ENCODE measurements at regions not wholly inside any gene's neighbourhood (a gene's known extent, or its start where the extent isn't known, plus 50 kb on each side); places are given as distances from the start of the nearest gene placed in this dataset.

- peaks cover 20% of the 10 kb centered on the region for H3K27me3 ChIP-seq (ENCODE audit: control insufficient read depth, insufficient read depth, low read length)
- H3K36me3 ChIP-seq (ENCODE audit: control insufficient read depth, insufficient read depth, low read length) = no peaks in the 10 kb centered on the region
- H3K4me1 ChIP-seq (ENCODE audit: control insufficient read depth, insufficient read depth, low read length) = no peaks in the 10 kb centered on the region
- no peak overlapping the region for H3K9ac ChIP-seq (ENCODE audit: low read length)
- no peaks in the 10 kb centered on the region for H3K9me3 ChIP-seq (ENCODE audit: control insufficient read depth, low read length)
- no peak overlapping the region for H3K4me3 ChIP-seq (ENCODE audit: low read length)
Observed at GRCh38 chr20:62536871-62537401, 61.1 kb upstream of the GATA5 start.

- Histone ChIP-seq H3K4me3 (ENCODE audit: low read length) (no peak overlapping the region), H3K4me1 (ENCODE audit: control insufficient read depth, insufficient read depth, low read length) (no peaks in the 10 kb centered on the region), H3K9me3 (ENCODE audit: control insufficient read depth, low read length) (no peaks in the 10 kb centered on the region), H3K27me3 (ENCODE audit: control insufficient read depth, insufficient read depth, low read length) (peaks cover 17% of the 10 kb centered on the region), H3K9ac (ENCODE audit: low read length) (no peak overlapping the region), H3K36me3 (ENCODE audit: control insufficient read depth, insufficient read depth, low read length) (no peaks in the 10 kb centered on the region)
Observed at GRCh38 chr20:62537649-62538292, 62.0 kb upstream of the GATA5 start.

GRCh38 chr20:62539198-62540045 is 63.6 kb upstream of the GATA5 start:
- Histone ChIP-seq H3K4me1 (ENCODE audit: control insufficient read depth, insufficient read depth, low read length) (no peaks in the 10 kb centered on the region), H3K9ac (ENCODE audit: low read length) (no peak overlapping the region), H3K36me3 (ENCODE audit: control insufficient read depth, insufficient read depth, low read length) (no peaks in the 10 kb centered on the region), H3K9me3 (ENCODE audit: control insufficient read depth, low read length) (no peaks in the 10 kb centered on the region), H3K4me3 (ENCODE audit: low read length) (no peak overlapping the region), H3K27me3 (ENCODE audit: control insufficient read depth, insufficient read depth, low read length) (peaks cover 17% of the 10 kb centered on the region)

GRCh38 chr20:62540504-62540903 is 64.7 kb upstream of the GATA5 start:
- no peaks in the 10 kb centered on the region for H3K4me1 ChIP-seq (ENCODE audit: control insufficient read depth, insufficient read depth, low read length)
- no peaks in the 10 kb centered on the region for H3K36me3 ChIP-seq (ENCODE audit: control insufficient read depth, insufficient read depth, low read length)
- no peaks in the 10 kb centered on the region for H3K9me3 ChIP-seq (ENCODE audit: control insufficient read depth, low read length)
- no peak overlapping the region for H3K4me3 ChIP-seq (ENCODE audit: low read length)
- no peak overlapping the region for H3K9ac ChIP-seq (ENCODE audit: low read length)
- peaks cover 17% of the 10 kb centered on the region for H3K27me3 ChIP-seq (ENCODE audit: control insufficient read depth, insufficient read depth, low read length)

- Histone ChIP-seq H3K9me3 (ENCODE audit: control insufficient read depth, low read length) (no peaks in the 10 kb centered on the region), H3K9ac (ENCODE audit: low read length) (no peak overlapping the region), H3K4me3 (ENCODE audit: low read length) (no peak overlapping the region), H3K36me3 (ENCODE audit: control insufficient read depth, insufficient read depth, low read length) (no peaks in the 10 kb centered on the region), H3K4me1 (ENCODE audit: control insufficient read depth, insufficient read depth, low read length) (no peaks in the 10 kb centered on the region), H3K27me3 (ENCODE audit: control insufficient read depth, insufficient read depth, low read length) (peaks cover 13% of the 10 kb centered on the region)
Observed at GRCh38 chr20:62542862-62543261, 67.1 kb upstream of the GATA5 start.

GRCh38 chr20:62543470-62544302 is 67.9 kb upstream of the GATA5 start:
- no peaks in the 10 kb centered on the region for H3K36me3 ChIP-seq (ENCODE audit: control insufficient read depth, insufficient read depth, low read length)
- no peaks in the 10 kb centered on the region for H3K9me3 ChIP-seq (ENCODE audit: control insufficient read depth, low read length)
- H3K9ac ChIP-seq (ENCODE audit: low read length) = no peak overlapping the region
- peaks cover 20% of the 10 kb centered on the region for H3K27me3 ChIP-seq (ENCODE audit: control insufficient read depth, insufficient read depth, low read length)
- no peak overlapping the region for H3K4me3 ChIP-seq (ENCODE audit: low read length)
- no peaks in the 10 kb centered on the region for H3K4me1 ChIP-seq (ENCODE audit: control insufficient read depth, insufficient read depth, low read length)

GRCh38 chr20:62544505-62545055 is 68.8 kb upstream of the GATA5 start:
- Histone ChIP-seq H3K4me3 (ENCODE audit: low read length) (no peak overlapping the region), H3K9me3 (ENCODE audit: control insufficient read depth, low read length) (no peaks in the 10 kb centered on the region), H3K36me3 (ENCODE audit: control insufficient read depth, insufficient read depth, low read length) (no peaks in the 10 kb centered on the region), H3K9ac (ENCODE audit: low read length) (no peak overlapping the region), H3K4me1 (ENCODE audit: control insufficient read depth, insufficient read depth, low read length) (no peaks in the 10 kb centered on the region), H3K27me3 (ENCODE audit: control insufficient read depth, insufficient read depth, low read length) (peaks cover 28% of the 10 kb centered on the region)

GRCh38 chr20:62545271-62545670 is 69.5 kb upstream of the GATA5 start:
- Histone ChIP-seq H3K4me3 (ENCODE audit: low read length) (no peak overlapping the region), H3K27me3 (ENCODE audit: control insufficient read depth, insufficient read depth, low read length) (peaks cover 27% of the 10 kb centered on the region), H3K9ac (ENCODE audit: low read length) (no peak overlapping the region), H3K9me3 (ENCODE audit: control insufficient read depth, low read length) (no peaks in the 10 kb centered on the region), H3K36me3 (ENCODE audit: control insufficient read depth, insufficient read depth, low read length) (no peaks in the 10 kb centered on the region), H3K4me1 (ENCODE audit: control insufficient read depth, insufficient read depth, low read length) (no peaks in the 10 kb centered on the region)

- H3K4me1 ChIP-seq (ENCODE audit: control insufficient read depth, insufficient read depth, low read length) = no peaks in the 10 kb centered on the region
- H3K36me3 ChIP-seq (ENCODE audit: control insufficient read depth, insufficient read depth, low read length) = no peaks in the 10 kb centered on the region
- no peak overlapping the region for H3K9ac ChIP-seq (ENCODE audit: low read length)
- no peak overlapping the region for H3K4me3 ChIP-seq (ENCODE audit: low read length)
- peaks cover 30% of the 10 kb centered on the region for H3K27me3 ChIP-seq (ENCODE audit: control insufficient read depth, insufficient read depth, low read length)
- no peaks in the 10 kb centered on the region for H3K9me3 ChIP-seq (ENCODE audit: control insufficient read depth, low read length)
Observed at GRCh38 chr20:62545901-62546525, 70.2 kb upstream of the GATA5 start.

- no peaks in the 10 kb centered on the region for H3K9me3 ChIP-seq (ENCODE audit: control insufficient read depth, low read length)
- no peak overlapping the region for H3K4me3 ChIP-seq (ENCODE audit: low read length)
- H3K27me3 ChIP-seq (ENCODE audit: control insufficient read depth, insufficient read depth, low read length) = peaks cover 34% of the 10 kb centered on the region
- no peaks in the 10 kb centered on the region for H3K36me3 ChIP-seq (ENCODE audit: control insufficient read depth, insufficient read depth, low read length)
- H3K9ac ChIP-seq (ENCODE audit: low read length) = no peak overlapping the region
- no peaks in the 10 kb centered on the region for H3K4me1 ChIP-seq (ENCODE audit: control insufficient read depth, insufficient read depth, low read length)
Observed at GRCh38 chr20:62546606-62547005, 70.8 kb upstream of the GATA5 start.

- Histone ChIP-seq H3K9me3 (ENCODE audit: control insufficient read depth, low read length) (no peaks in the 10 kb centered on the region), H3K4me3 (ENCODE audit: low read length) (no peak overlapping the region), H3K27me3 (ENCODE audit: control insufficient read depth, insufficient read depth, low read length) (peaks cover 40% of the 10 kb centered on the region), H3K36me3 (ENCODE audit: control insufficient read depth, insufficient read depth, low read length) (no peaks in the 10 kb centered on the region), H3K4me1 (ENCODE audit: control insufficient read depth, insufficient read depth, low read length) (no peaks in the 10 kb centered on the region), H3K9ac (ENCODE audit: low read length) (no peak overlapping the region)
Observed at GRCh38 chr20:62547364-62547763, 71.6 kb upstream of the GATA5 start.

Measured in mucosa of stomach (tissue), 1 donor.